Esophagus squamous epithelium (tissue), 5 donors: ENCODE measurements at regions not wholly inside any gene's neighbourhood (a gene's known extent, or its start where the extent isn't known, plus 50 kb on each side); places are given as distances from the start of the nearest gene placed in this dataset.

Source experiments
- DNase-seq: peaks from one replicate; lab custom pipeline; 2025; lab: John Stamatoyannopoulos, UW
- H3K27ac ChIP-seq, 4 donors: fragments of 200-600 bp; sonication (generic); one replicate each; pipeline ENCODE4 v1.5.1; 2016 to 2019; ENCODE audit warnings: mild to moderate bottlenecking in 1 of 4
- H3K27me3 ChIP-seq, 4 donors: fragments of 200-600 bp; sonication (generic); 1 replicate in 3 of 4; 2 replicates in 1 of 4; pipeline versions ENCODE4 v1.5.1 to v1.6.0; 2017 to 2021; ENCODE audit warnings: antibody characterized with exemption in 1 of 4
- H3K36me3 ChIP-seq, 3 donors: fragments of 200-600 bp; sonication (generic); one replicate each; pipeline ENCODE4 v1.5.1; 2016 to 2019
- H3K4me1 ChIP-seq, 3 donors: fragments of 200-600 bp; sonication (generic); one replicate each; pipeline ENCODE4 v1.5.1; 2017 to 2019
- H3K4me3 ChIP-seq, 4 donors: fragments of 200-600 bp; sonication (generic); 1 replicate in 3 of 4; 2 replicates in 1 of 4; pipeline ENCODE4 v1.5.1; 2016 to 2019; ENCODE audit warnings: mild to moderate bottlenecking in 2 of 4, moderate library complexity in 1 of 4
- H3K9me3 ChIP-seq, 3 donors: fragments of 200-600 bp; sonication (generic); one replicate each; pipeline ENCODE4 v1.5.1; 2016 to 2019
- POLR2A ChIP-seq, 4 donors: fragments of 450-650 bp; IDR thresholded peaks; one replicate each; pipeline ENCODE4 v1.6.1; 2017; ENCODE audit warnings: antibody characterized with exemption in 4 of 4, mild to moderate bottlenecking in 4 of 4, moderate library complexity in 3 of 4
- WGBS, 2 donors: methylation state at CpG; one replicate each; pipeline ENCODE4 v1.1.5; 2018; 5-methylcytosine and 5-hydroxymethylcytosine counted together
- intact Hi-C: fragments of 100-400 bp; cut with DNase I; formaldehyde crosslinking; loops from one replicate; pipeline ENCODE4 v1.15.0; 2022
- TF ChIP-seq, protein P1 (sequence below), 6 experiments: fragments of 450-650 bp in 4 of 6; fragments of 200-600 bp in 2 of 6; sonication (generic) in 2 of 6; IDR thresholded peaks; one replicate each; pipeline ENCODE4 v1.5.1; 2016 to 2019; ENCODE audit warnings: antibody characterized with exemption in 6 of 6, mild to moderate bottlenecking in 4 of 6, moderate library complexity in 4 of 6
- donor health status: DM: yes; HTN: yes; CAD: no.

DNA sequence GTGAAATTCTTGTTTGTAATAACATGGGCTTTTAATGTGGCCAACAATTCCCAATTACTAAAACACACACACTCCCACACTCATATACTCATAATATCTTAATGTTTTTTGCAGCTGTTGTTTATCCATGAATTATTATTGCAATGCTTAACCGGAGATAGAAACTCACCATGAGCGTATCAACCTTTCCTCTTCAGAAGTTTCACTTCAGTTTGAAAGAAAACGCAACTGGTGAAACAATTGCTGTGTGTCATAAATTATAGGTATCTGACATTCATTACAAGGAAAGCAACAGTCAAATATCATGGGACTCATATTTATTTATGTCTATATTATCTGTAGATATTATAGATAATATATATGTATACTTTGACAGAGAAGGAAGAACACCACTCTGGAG lies 104.1 kb downstream of the HDGFL1 start:
- Histone ChIP-seq H3K27ac (no peak overlapping the region), H3K9me3 (no peaks in the 10 kb centered on the region), H3K36me3 (no peaks in the 10 kb centered on the region), H3K4me1 (no peaks in the 10 kb centered on the region), H3K4me3 (no peak overlapping the region), H3K27me3 (no peaks in the 10 kb centered on the region)
- 72 to 83% methylated on average over 3 of the region's 3 CpGs for WGBS, 2 donors
- DNase-seq = no peak
- intact Hi-C loops = no loop called here
- TF ChIP-seq, protein P1, sequence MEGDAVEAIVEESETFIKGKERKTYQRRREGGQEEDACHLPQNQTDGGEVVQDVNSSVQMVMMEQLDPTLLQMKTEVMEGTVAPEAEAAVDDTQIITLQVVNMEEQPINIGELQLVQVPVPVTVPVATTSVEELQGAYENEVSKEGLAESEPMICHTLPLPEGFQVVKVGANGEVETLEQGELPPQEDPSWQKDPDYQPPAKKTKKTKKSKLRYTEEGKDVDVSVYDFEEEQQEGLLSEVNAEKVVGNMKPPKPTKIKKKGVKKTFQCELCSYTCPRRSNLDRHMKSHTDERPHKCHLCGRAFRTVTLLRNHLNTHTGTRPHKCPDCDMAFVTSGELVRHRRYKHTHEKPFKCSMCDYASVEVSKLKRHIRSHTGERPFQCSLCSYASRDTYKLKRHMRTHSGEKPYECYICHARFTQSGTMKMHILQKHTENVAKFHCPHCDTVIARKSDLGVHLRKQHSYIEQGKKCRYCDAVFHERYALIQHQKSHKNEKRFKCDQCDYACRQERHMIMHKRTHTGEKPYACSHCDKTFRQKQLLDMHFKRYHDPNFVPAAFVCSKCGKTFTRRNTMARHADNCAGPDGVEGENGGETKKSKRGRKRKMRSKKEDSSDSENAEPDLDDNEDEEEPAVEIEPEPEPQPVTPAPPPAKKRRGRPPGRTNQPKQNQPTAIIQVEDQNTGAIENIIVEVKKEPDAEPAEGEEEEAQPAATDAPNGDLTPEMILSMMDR (IDR thresholded peaks at IDR 0.05) = no peak
- TF ChIP-seq POLR2A (IDR thresholded peaks at IDR 0.05) = no peak

DNA sequence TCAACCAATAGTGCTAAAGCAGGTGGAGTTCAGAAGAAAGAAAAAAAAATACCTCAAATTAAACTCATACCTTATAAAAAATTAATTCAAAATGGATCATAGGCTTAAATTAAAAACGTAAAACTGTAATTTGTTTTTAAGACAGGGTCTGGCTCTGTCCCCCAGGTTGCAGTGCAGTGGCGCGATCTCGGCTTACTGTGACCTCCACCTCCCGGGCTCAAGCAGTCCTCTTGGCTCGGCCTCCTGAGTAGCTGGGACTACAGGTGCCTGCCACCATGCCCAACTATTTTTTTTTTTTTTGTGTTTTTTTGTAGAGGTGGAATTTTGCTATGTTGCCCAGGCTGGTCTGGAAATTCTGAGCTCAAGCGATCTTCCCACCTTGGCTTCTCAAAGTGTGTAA lies 111.6 kb downstream of the HDGFL1 start:
- TF ChIP-seq POLR2A (IDR thresholded peaks at IDR 0.05) = no peak
- TF ChIP-seq, protein P1 (IDR thresholded peaks at IDR 0.05) = no peak
- no peak for DNase-seq
- Histone ChIP-seq H3K27me3 (no peaks in the 10 kb centered on the region), H3K27ac (no peak overlapping the region), H3K9me3 (no peaks in the 10 kb centered on the region), H3K4me1 (no peaks in the 10 kb centered on the region), H3K4me3 (no peak overlapping the region), H3K36me3 (no peaks in the 10 kb centered on the region)
- intact Hi-C loops = no loop called here
- WGBS, 2 donors = 90 to 92% methylated on average over 7 of the region's 7 CpGs

DNA sequence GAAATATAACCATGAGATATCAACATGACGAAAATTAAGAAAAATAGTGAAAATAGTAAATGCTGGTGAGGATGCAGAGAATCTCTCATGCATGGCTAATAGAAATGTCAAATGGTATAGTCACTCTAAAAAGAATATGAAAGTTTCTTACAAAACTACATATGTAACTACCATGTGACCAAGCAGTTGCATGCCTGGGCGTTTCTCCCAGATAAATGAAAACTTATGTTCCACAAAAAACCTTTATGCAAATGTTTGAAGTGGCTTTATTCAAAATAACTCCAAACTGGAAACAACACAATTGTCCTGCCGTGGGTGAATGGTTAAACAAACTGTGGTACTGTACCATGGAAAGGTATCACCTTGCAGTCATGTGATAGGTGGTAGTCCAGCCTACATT lies 112.4 kb downstream of the HDGFL1 start:
- 62 to 66% methylated on average over 3 of the region's 3 CpGs for whole genome bisulfite sequencing, 2 donors
- no peaks in the 10 kb centered on the region for H3K9me3 ChIP-seq
- TF ChIP-seq, protein P1 (IDR thresholded peaks at IDR 0.05) = no peak
- no peak for TF ChIP-seq POLR2A (IDR thresholded peaks at IDR 0.05)

DNA sequence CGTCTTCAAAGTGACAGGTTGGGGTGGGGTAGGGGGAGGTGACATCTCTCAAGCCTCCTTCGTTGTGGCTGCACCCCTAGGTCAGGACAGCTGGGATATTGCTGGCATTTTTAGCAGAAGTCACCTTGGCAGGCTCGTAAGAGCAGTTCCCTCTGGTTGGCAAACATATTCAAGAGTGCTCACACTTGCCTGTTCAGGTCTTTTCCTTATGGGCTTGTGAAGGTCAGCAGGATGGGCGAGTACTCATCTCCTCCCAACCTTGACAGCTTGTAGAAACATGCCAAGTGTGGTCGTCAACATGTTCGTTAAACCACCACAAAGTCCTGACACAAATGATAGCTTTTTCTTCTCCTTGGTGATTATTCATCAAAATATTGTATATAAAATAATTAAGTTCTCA lies 113.6 kb downstream of the HDGFL1 start:
- Histone ChIP-seq H3K4me3 (no peak overlapping the region), H3K27me3 (no peaks in the 10 kb centered on the region), H3K36me3 (no peaks in the 10 kb centered on the region), H3K27ac (no peak overlapping the region), H3K9me3 (no peaks in the 10 kb centered on the region), H3K4me1 (no peaks in the 10 kb centered on the region)
- TF ChIP-seq POLR2A (IDR thresholded peaks at IDR 0.05) = no peak
- TF ChIP-seq, protein P1 (IDR thresholded peaks at IDR 0.05) = no peak
- intact Hi-C loops = no loop called here
- WGBS, 2 donors = 42 to 57% methylated on average over 6 of the region's 6 CpGs
- DNase-seq = no peak

More for the DNA sequence above, 112.4 kb downstream of the HDGFL1 start:
- H3K27me3 ChIP-seq = no peaks in the 10 kb centered on the region
- H3K36me3 ChIP-seq = no peaks in the 10 kb centered on the region
- DNase-seq = no peak
- no peaks in the 10 kb centered on the region for H3K4me1 ChIP-seq
- intact Hi-C loops = no loop called here
- no peak overlapping the region for H3K4me3 ChIP-seq
- no peak overlapping the region for H3K27ac ChIP-seq

DNA sequence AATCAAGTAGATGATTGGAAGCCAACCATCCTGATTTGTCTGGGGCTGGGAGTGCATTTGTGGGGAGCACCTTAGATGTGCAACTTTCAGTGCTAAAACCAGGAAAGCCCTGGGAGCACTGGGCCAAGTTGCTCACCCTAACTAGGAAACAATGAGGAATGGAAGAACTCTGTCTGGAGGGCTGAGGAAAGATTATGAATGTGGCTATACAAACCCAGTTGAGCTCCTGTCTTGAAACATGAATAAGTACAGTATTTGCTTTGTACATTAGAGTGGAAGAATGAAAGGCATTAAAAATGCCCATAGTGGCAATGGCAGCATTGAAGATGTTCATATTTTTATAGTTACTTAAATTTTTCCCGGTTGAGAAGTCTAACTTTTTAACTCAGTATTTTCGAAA lies 121.1 kb downstream of the HDGFL1 start:
- TF ChIP-seq, protein P1 (IDR thresholded peaks at IDR 0.05) = no peak
- no peak for TF ChIP-seq POLR2A (IDR thresholded peaks at IDR 0.05)
- H3K4me3 ChIP-seq = no peak overlapping the region
- WGBS, 2 donors = 85 to 97% methylated on average over 2 of the region's 2 CpGs
- H3K4me1 ChIP-seq = no peaks in the 10 kb centered on the region
- H3K9me3 ChIP-seq = no peaks in the 10 kb centered on the region
- no peak overlapping the region for H3K27ac ChIP-seq
- no peaks in the 10 kb centered on the region for H3K27me3 ChIP-seq
- no peaks in the 10 kb centered on the region for H3K36me3 ChIP-seq
- intact Hi-C loops = no loop called here
- DNase-seq = no peak
